HG03354 (cell line): ENCODE measurements at regions not wholly inside any gene's neighbourhood (a gene's known extent, or its start where the extent isn't known, plus 50 kb on each side); places are given as distances from the start of the nearest gene placed in this dataset.
A peak's percentile ranks its signal among the peaks of the same experiment; 100 is the strongest.

ENCODE experiments used
- ATAC-seq: cut with Tn5 transposase; IDR thresholded peaks from one replicate; pipeline ENCODE4 v1.9.1; 2021; ENCODE audit warnings: mild to moderate bottlenecking; ENCODE audit not compliant: unreplicated experiment, poor library complexity, severe bottlenecking

DNA sequence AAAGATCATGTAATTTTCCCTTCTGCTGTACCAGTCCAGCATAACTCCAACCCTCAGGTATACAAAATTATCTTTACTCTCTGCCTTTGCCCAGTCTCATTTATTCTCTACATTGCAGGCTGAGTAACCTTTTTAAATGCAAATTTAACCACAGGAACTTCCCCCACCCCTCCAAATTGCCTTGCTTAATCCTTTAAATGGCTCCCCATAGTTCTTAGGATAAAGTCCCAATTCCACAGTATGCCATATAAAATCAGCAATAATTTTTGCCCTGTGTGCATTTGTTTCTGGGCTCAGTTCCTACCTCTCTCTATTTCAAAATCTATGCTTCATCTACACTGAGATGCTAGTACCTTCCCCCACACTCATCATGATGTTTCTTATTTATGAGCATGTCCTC, 879.7 kb downstream of the RPA4 start:
- no peak for ATAC-seq

DNA sequence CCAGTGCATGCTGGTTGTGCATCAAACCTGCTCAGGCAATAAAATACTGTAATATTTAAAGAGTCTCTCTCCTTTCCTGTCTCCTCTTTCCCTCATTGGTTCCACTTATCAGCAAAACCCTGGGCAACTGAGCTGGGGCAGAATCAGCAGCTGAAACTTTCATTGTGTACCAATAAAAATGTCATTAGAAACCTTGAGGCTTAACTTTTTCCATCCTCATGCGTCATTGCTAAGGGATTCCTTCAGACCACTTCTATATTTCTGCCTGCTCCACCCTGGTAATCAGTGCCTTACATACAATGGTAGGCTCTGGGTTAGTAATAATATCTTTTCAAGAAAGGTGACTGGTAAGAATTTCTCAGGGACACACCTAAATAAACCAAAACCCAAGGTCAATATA, 880.3 kb downstream of the RPA4 start:
- ATAC-seq = no peak

DNA sequence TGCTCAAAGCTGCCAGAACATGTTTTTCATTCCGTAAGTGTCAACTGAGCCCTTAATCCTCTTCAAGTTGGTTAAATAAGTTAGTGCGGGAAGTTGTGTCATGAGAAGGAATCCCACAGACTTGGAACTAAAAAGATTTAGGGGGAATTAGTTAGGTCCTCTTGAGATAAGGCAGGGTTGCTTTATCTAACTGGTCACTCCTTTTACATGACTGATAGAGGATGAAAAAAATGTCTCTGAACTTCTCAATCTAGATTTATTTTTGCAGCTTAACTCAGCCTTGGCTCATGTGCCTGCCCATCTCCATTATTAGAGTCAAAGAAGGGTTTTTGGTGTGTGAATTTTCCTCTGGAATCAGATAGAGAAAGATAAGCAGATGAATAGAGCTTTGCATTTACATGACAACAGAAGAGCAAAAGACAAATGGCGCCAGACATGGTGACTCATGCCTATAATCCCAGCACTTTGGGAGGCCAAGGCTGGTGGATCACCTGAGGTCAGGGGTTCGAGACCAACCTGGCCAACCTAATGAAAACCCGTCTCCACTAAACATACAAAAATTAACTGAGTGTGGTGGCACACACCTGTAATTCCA, 882.9 kb downstream of the RPA4 start:
- ATAC-seq = no peak

DNA sequence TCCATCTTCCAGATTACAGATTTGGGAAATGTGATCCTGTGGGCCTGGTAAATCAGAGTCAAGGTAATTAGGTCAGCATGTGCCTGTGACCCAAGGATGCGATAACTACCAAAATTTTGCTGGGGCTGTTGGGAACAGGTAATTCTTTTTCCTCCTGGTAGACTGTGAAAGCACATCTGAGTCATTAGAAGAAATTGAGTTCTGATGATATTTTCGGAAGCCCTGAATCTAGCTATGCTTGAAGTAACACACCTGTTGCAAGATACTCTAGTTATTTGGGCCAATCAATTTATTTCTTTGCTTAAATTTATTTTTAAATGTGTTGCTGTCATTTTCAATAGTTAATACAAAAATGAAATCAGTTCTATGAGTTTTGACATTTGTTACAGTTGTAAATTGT, 903.6 kb downstream of the RPA4 start:
- no peak for ATAC-seq

DNA sequence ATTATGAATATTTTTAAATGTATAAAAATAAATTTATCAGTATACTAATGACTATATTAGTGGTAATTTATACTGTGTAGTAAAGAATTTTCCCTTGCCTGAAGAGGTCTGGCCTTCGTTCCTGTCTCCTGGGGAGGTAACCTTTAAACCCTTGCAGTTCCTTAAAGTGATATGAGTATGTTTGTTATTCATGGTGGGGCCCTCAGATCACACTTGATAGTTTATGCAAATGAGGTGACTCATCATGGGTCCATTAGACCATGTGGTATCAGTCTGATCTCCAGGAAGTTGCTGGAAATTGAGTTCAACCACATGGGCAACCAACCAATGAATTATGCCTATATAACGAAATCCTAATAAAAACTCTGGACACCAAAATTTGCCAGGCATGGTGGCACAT, 904.1 kb downstream of the RPA4 start:
- peak; percentile 74 for ATAC-seq

DNA sequence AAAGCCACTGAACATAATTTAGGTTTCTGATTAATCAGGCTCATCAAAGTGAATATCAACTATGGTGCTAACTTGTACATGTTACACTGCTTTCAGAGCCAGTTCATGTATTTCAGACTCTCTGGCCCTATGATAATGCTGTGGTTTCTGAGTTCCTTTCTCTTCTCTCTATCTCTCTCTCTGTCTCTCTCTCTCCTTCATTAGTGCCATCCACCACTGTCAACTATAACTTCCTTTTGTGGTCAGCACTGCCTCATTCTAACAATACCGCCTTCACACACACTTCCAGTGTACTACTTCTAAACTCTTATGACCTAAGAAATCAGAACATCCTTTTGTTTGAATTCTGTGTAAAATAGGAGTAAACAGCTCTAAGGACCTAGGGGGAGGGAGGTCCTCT, 907.1 kb downstream of the RPA4 start:
- ATAC-seq = peak; percentile 51

DNA sequence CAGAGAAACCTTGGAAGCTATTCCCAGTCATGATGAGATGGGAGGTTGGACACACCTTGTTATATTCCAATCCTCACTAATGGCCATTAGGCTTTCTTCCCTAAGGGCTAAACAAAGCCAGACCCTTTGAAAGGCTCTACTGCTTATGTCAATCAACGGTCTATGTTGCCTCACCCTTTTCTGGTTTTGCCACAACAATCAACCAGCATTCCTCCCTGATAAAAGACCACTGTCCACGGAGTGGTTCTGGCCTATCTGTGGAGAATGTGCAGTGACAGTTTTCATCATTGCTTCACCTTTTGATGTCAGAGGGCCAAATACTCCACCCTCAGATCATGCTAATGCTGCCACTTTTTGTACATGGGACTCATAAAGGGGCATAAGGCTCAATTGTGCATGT, 913.4 kb downstream of the RPA4 start:
- no peak for ATAC-seq

DNA sequence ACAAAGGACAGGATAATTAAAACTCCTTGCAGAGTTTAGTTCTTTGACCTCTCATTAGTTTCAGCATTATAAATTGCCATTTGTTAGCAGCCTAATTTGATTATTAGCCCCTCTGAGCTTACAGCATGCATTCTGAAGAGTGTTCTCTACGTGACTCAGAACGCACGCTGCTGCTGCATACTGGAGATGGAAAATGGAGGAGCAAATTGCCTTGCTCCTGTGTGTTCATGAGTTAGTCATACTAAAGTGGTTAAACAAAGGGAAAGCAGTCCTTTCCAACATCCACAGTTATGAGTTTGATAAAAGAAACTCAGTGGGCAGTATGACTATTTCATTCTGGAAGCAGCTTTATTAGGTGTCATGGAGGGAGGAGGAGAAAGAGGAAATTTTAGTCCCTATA, 922.5 kb downstream of the RPA4 start:
- ATAC-seq = no peak

DNA sequence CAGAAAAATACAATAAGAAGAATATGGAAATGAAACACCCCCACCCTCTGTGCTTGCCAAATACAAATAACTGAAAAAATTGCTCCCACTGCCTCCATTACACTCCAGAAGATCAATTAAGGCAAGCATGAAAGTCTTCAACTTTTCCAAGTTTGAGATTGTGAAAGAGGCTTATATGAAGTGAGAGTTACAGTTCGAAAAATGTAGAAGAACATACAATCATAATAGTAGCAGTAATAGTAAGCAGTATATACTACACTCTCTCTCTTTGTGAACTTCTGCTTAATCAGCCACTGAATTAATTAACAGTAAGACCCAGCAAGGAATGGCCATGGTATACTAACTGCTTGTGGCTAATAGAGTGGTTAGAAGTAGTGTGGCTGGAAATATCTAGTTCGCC, 923.2 kb downstream of the RPA4 start:
- no peak for ATAC-seq

DNA sequence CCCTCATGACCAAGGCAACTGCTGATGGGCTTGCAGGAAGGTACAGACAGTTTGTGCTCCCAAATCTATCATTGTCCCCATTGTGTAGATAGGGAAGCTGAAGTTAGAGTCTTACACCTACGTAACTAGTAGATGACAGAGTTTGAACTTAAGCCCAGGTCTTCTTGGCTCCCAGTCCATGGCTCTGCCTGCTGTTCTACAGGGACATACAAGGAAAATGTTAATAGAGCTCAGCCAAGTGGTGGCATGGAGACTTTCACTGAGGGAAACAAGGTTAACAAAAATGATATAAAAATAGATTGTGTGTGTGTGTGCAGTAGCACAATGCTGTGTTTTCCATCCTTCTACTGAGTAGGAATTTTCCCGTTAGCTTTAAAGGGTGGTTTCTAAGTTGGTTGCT, 936.5 kb downstream of the RPA4 start:
- ATAC-seq = no peak

DNA sequence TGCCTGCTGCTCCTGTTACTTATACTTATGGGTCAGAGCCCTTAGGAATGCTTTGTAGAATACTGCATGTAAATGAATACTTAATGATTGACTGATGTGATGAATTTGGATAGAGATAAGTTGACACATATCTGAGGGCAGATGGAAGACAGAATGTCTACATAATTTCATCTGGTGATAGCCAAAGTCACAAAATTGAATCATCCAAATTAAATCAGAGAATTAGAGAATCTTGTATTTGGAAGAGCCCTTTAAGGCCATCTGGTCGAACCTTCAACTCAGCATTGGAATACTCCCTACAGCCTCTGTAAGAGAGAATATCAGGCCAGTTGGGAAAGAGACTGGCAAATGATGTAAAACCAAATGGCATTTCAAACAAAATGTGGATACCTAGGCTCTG, 944.8 kb downstream of the RPA4 start:
- no peak for ATAC-seq

DNA sequence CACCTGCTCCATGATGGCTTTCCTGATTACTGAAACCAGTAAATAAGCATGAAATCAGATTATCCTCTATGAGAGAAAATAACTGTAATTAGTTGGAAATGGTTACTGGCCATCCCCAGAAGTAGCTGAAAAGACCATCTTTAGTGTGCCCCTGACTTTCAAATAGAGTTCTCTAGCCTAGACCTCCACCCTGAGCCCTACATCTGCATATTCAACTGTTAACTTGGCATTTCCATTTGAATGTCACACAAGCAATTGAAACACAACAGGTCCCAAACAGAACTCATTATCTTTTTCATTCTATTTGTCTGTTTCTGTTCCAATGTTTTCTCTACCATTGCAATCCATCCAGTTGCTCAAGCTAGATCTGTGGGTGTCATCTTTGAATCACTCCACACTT, 952.3 kb downstream of the RPA4 start:
- ATAC-seq = no peak

DNA sequence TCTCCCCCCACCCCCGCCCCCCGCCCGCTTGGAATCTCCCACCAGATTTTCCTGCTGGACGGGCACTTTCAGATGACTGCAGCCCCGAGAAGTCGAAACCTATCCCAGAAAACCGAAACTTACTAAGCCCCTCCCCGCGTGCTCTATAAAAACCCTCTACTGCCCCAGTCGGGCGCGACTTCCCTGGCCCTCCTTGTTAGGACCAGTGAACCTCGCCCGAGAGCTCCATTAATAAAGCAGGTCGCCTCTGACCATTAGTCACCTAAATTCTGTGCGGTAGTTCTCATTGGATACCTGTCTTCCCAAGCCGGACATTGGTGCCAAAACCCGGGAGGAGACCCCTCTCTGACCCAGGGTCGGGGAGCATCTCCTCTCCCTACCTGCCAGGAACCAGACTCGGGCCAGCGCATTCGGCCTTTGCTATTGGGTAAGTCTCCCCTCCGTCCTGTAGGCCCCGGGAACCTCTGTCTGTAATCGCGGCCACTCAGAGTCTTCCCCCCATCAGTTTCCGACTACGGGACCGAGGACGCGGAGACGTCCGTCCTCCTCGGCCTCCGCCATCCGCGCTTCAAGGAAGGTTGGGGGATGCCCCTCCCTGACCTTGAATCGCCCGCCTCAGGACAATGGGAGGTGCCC, 958.0 kb downstream of the RPA4 start:
- no peak for ATAC-seq

DNA sequence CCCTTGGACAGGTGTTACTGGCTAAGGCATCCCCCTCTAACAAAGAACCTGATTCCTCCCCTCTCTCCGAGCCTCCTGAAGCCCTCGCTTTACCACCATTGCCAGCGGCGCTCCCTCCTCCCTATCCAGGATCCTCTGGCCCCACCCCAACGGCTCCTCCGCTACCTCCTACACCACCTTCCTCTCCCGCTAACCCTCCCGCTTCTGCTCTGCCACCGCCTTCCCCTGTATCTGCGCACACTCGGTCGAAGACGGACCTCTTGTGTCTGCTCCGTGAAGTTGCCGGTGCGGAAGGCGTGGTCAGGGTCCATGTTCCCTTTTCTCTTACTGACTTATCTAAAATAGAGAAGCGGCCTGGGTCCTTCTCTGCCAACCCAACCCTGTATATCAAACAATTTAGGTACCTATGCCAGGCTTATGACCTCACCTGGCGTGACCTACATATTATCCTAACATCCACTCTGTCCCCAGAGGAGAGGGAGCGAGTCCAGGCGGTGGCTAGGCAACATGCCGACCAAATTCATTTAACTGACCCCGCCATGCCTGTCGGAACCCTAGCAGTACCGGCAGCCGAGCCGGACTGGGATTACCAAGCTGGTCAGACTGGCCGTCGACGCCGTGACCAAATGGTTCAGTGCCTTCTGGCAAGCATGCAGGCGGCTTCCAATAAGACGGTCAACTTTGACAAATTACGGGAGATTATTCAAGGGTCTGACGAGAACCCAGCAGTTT, 958.9 kb downstream of the RPA4 start:
- no peak for ATAC-seq

DNA sequence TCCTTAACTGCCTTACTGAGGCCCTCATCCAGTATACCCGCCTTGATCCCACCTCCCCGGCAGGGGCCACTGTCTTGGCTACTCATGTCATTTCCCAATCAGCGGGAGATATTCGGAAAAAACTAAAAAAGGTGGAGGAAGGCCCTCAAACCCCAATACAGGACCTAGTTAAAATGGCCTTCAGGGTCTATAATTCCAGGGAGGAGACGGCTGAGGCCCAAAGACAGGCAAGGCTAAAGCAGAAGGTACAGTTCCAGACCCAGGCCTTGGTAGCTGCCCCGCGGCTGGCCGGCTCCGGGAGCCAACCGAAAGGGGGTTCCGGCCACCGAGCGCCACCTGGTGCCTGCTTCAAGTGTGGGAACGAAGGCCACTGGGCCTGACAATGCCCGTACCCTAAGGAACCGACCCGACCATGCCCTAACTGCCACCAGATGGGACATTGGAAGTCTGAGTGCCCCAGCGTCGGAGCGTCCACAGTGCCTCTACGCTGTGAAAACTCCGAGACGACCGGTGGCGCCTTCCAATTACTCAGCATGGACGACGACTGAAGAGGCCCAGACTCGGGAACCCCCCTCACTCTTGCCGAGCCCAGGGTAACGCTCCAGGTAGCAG, 959.6 kb downstream of the RPA4 start:
- no peak for ATAC-seq

DNA sequence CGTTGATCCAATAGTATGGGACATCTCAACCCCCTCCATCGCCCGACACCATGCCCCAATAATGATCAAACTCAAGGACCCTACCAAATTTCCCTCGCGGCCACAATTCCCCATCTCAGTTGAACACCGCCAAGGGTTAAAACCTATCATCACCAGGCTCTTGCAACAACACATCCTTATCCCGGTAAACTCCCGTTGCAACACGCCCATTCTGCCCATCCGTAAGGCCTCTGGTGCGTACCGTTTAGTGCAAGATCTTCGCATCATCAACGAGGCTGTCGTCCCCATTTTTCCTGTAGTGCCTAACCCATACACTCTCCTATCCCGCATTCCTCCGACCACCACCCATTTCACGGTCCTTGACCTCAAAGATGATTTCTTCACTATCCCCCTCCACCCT, 960.5 kb downstream of the RPA4 start:
- ATAC-seq = no peak

DNA sequence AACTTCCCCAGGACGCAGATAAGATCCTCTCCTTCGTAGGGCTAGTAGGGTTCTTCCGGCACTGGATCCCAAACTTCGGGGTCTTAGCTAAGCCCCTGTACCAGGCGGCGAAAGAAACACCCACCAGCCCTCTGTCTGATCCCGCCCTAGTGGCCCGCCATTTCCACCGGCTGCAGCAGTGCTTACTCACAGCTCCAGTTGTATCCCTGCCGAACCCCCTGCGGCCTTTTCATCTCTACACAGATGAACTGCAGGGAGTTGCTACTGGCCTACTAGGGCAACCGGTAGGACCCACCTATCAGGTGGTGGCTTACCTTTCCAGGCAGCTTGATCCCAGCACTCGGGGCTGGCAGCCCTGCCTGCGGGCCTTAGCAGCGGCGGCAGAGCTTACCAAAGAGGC, 961.2 kb downstream of the RPA4 start:
- ATAC-seq = no peak

DNA sequence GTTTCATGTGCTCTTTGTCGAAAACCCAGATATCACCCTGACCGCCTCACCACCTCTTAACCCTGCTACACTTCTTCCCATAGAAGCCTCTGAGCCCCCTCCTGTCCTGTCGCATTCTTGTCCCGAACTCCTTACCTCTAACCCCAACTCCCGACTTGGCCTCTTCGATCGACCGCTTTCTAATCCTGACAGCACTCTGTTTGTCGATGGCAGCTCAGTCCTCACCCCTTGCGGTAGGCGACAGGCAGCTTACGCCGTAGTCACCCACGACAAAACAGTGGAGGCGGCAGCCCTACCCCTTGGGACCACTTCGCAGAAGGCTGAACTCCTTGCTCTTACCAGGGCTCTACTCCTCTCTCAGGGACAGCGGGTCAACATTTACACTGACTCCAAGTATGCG, 961.7 kb downstream of the RPA4 start:
- no peak for ATAC-seq

DNA sequence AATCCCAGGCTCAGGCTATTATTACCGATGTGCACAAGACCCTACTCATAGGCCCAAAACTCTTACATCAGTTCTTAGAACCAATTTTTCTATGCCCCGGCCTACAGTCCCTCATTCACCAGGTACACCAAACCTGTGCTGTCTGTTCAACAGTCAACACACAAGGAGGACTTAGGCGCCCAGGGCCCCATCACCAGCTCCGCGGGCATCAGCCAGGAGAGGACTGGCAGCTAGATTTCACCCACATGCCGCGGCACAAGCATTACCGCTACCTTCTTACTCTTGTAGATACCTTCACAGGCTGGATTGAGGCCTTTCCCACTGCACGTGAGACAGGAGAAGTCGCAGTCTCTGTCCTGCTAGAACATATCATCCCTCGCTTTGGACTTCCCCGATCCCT, 962.5 kb downstream of the RPA4 start:
- ATAC-seq = no peak

DNA sequence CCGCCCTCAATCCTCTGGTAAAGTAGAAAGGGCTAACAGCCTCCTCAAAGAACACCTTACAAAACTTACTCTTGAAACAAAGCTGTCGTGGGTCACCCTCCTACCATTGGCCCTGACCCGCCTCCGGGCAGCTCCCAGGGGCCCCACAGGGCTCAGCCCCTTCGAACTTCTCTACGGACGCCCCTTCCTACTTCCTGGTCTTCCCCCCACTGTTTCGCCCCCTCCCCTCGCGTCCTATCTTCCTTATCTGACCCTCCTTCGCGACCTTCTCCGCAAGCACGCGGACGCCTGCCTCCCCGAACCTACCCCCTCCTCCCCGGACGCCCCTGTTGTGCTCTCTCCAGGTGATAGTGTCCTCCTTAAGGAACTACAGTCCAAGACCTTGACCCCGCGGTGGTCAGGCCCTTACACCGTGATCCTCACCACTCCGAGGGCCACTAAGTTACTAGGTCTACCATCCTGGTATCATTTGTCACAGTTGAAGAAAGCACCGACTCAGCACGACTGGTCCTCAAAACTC, 963.1 kb downstream of the RPA4 start:
- no peak for ATAC-seq
